Large intestine (tissue), 3 donors: ENCODE measurements at regions not wholly inside any gene's neighbourhood (a gene's known extent, or its start where the extent isn't known, plus 50 kb on each side); places are given as distances from the start of the nearest gene placed in this dataset.

Source experiments
- DNase-seq, 2 donors: peaks; one replicate each; pipeline versions ENCODE4 v3.0.0 to v3.0.0-alpha.2; 2013
- H3K27ac ChIP-seq: one replicate; pipeline ENCODE4 v1.5.1; 2013; ENCODE audit warnings: low read length
- H3K27me3 ChIP-seq: 2 replicates; pipeline ENCODE4 v1.6.1; 2013; ENCODE audit warnings: low read length; ENCODE audit not compliant: control insufficient read depth, insufficient read depth
- H3K36me3 ChIP-seq: 2 replicates; pipeline ENCODE4 v1.6.1; 2013; ENCODE audit warnings: low read length; ENCODE audit not compliant: control insufficient read depth, insufficient read depth
- H3K4me1 ChIP-seq: one replicate; pipeline ENCODE4 v1.6.1; 2013; ENCODE audit warnings: low read length; ENCODE audit not compliant: control insufficient read depth, insufficient read depth
- H3K4me3 ChIP-seq: one replicate; pipeline ENCODE4 v1.5.1; 2013; ENCODE audit warnings: low read length
- H3K9me3 ChIP-seq: one replicate; pipeline ENCODE4 v1.6.1; 2013; ENCODE audit warnings: mild to moderate bottlenecking, low read depth, low read length, moderate library complexity; ENCODE audit not compliant: control insufficient read depth
- WGBS: methylation state at CpG from one replicate; pipeline ENCODE4 v1.1.5; 2013; ENCODE audit warnings: low lambda C conversion rate; ENCODE audit not compliant: insufficient coverage; 5-methylcytosine and 5-hydroxymethylcytosine counted together

- WGBS, result 88% methylated on average over 1 of the region's 1 CpG
- Histone ChIP-seq H3K27ac (no peak overlapping the region), H3K36me3 (no peaks in the 10 kb centered on the region), H3K9me3 (no peaks in the 10 kb centered on the region), H3K4me3 (no peak overlapping the region), H3K27me3 (peaks cover 2% of the 10 kb centered on the region), H3K4me1 (no peaks in the 10 kb centered on the region)
- DNase-seq, result no peak
Measured at GRCh38 chr14:38850664-38851063, 252.4 kb downstream of the SEC23A start.

DNA sequence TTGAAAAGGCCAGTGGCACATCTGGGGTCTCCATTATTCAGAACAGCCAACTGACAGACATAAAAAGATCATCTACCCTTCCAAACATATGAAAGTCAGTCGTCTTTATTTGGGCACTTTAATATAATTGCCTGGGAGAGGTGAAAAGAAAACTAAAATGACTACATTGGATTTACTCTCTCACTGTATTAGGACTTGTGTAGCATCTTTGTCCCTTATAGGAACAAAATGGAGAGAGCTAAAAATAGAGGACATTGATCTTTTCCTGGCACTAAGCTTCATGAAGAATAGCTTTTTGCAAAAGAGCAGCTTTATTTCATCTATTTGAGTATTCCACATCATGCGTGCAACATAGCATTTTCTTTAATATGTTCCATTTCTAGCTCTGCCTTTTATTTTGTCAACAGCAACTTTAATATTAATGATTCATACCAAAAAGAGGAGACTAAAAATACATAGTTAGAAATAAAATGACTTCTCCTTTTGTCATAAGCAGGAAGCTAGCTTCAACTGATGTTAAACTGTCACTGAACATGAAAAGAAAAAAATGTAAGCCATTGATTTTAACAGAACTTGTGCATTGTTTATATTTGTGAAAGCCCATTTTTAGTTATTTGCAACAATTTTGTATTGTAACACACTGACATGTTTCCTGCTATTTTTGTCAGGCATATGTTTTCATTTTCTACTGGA, 254.6 kb downstream of the SEC23A start:
- Histone ChIP-seq H3K27ac (no peak overlapping the region), H3K4me1 (no peaks in the 10 kb centered on the region), H3K27me3 (peaks cover 2% of the 10 kb centered on the region), H3K36me3 (no peaks in the 10 kb centered on the region), H3K4me3 (no peak overlapping the region), H3K9me3 (no peaks in the 10 kb centered on the region)
- no peak for DNase-seq
- WGBS, result 100% methylated on average over 1 of the region's 2 CpGs

DNA sequence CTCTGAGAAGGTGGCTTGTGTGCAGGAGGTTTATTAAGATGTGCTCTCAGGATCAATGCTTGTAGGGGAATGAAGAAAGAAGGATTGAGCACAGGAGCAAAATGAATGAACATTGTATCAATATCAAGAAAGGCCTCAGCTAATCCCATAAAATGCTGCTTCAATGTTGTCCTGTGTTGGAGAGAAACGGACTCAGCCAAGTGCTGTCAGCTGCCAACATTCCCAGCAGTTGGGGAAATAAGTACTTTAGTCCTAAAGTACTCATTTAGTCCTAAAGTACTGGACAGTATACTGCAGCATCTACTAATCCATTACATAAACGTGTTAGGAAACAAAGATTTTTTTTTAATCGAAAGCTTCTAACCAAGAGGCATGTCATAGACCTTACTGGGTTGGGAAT, 255.9 kb downstream of the SEC23A start:
- no peak overlapping the region for H3K27ac ChIP-seq
- no peaks in the 10 kb centered on the region for H3K9me3 ChIP-seq
- H3K27me3 ChIP-seq, result peaks cover 2% of the 10 kb centered on the region
- no peaks in the 10 kb centered on the region for H3K4me1 ChIP-seq
- no peak overlapping the region for H3K4me3 ChIP-seq
- no peaks in the 10 kb centered on the region for H3K36me3 ChIP-seq
- WGBS, result no CpG with 5 or more reads among the region's 3 CpGs
- DNase-seq, result no peak

DNA sequence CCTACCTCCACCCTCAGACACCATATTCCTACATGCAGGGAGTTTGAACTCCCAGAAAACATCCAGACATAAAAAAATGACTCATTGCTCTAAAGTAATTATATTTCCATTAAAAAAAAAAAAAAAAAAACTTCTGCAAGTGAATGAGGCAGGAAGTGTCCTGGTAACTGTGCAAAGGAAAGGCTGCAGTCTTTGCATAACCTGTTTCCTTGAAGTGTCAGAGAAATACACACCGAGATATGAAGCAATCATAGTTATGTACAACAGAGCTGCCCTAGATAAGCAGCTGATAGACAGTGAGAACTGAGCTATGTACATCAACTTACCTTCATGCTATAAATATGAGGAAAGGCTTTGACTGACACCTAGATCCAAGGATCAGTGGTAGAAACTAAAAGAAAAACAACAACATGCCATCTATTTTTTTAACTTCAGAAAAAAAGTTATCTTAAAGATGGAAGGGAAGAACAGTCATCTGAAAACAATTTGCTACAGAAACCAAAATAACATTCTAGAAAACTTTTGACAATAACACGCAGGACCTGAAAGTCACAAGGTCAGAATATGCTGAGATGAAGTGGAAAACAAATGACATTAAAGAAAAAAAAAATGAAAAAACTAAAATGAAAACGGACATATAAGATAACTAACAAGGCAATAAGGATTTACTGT, 263.2 kb downstream of the SEC23A start:
- Histone ChIP-seq H3K36me3 (no peaks in the 10 kb centered on the region), H3K27ac (no peak overlapping the region), H3K9me3 (peaks cover 2% of the 10 kb centered on the region), H3K4me3 (no peak overlapping the region), H3K4me1 (peaks cover 3% of the 10 kb centered on the region), H3K27me3 (no peaks in the 10 kb centered on the region)
- DNase-seq, result peak; percentile 51 to 69
- 51% methylated on average over 2 of the region's 3 CpGs for WGBS

- Histone ChIP-seq H3K9me3 (peaks cover 2% of the 10 kb centered on the region), H3K27me3 (no peaks in the 10 kb centered on the region), H3K4me1 (peaks cover 3% of the 10 kb centered on the region), H3K27ac (no peak overlapping the region), H3K36me3 (no peaks in the 10 kb centered on the region), H3K4me3 (no peak overlapping the region)
- DNase-seq, result no peak
- 78% methylated on average over 3 of the region's 8 CpGs for WGBS
Measured at GRCh38 chr14:38838979-38839323, 264.1 kb downstream of the SEC23A start.

DNA sequence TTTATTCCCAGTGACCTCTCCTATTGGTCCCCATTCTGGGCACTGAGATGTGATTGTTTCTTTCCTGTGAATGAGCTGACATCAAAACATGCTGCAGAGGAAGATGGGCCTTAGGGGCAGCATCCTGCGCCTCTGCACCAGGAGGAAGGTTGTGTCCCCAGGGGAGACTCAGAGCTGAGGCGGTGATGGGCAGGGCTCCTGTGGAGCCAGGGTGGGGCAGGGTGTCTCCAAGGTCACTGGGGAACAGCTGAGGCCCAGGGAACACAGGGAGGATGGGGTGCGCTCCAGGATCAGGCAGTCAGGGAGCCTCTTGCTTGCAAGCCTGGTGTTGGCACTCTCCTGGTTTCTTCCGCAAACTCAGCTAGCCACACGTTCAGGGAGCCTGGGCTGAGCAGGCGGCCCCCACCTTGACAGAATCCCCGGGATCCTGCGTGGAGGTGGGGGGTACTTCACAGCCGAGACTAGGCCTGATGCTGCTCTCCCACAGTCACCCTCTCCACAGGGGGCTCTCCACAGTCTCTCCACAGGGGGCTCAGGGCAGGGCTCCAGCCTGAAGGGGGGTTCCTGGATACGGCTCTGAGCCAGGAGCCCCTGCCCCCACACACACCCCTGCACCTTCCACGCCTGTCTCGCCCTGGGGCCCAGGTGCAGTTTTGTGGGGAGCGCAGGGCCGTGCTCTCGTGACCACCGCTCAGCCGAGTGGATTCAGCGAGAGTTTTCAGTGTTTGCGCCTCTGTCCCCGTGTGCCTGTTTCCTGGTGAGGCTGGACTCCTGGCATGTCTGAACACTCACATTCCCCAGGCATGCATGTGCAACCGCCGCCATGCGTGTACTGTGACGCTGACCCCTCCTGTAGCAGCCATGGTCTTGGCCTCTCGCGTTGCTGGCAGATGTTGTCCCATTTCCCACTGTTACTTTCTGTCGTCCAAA, 264.7 kb downstream of the SEC23A start:
- Histone ChIP-seq H3K36me3 (no peaks in the 10 kb centered on the region), H3K4me3 (no peak overlapping the region), H3K27ac (no peak overlapping the region), H3K27me3 (no peaks in the 10 kb centered on the region), H3K4me1 (peaks cover 3% of the 10 kb centered on the region), H3K9me3 (peaks cover 2% of the 10 kb centered on the region)
- no CpG with 5 or more reads among the region's 27 CpGs for WGBS
- DNase-seq, result no peak

- DNase-seq, result no peak
- no peak overlapping the region for H3K4me3 ChIP-seq
- peaks cover 2% of the 10 kb centered on the region for H3K9me3 ChIP-seq
- H3K4me1 ChIP-seq, result peaks cover 3% of the 10 kb centered on the region
- no peaks in the 10 kb centered on the region for H3K36me3 ChIP-seq
- no peaks in the 10 kb centered on the region for H3K27me3 ChIP-seq
- WGBS, result no CpG with 5 or more reads among the region's 17 CpGs
- no peak overlapping the region for H3K27ac ChIP-seq
Measured at GRCh38 chr14:38837343-38838048, 265.5 kb downstream of the SEC23A start.

DNA sequence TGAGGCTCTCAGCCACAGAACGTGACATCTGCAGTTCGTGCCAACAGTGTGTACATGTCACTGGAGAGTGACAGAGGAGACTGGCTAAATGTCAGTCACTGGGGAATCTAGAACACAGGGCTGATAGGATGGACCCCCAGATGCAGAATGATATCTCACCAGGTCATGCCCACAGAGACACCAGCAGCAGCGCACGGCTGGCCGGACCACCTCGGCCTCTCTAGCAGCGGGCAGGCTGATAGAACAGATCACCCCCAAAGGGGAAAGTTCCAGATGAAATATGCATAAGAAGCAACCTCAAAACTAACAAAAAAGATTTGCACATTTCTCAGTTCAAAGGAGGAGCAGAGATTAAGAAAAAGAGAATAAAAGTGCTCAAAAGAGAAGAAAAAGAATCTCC, 266.5 kb downstream of the SEC23A start:
- no peak overlapping the region for H3K4me3 ChIP-seq
- no peak for DNase-seq
- no peak overlapping the region for H3K27ac ChIP-seq
- peaks cover 2% of the 10 kb centered on the region for H3K9me3 ChIP-seq
- no peaks in the 10 kb centered on the region for H3K27me3 ChIP-seq
- no peaks in the 10 kb centered on the region for H3K36me3 ChIP-seq
- WGBS, result no CpG with 5 or more reads among the region's 7 CpGs
- peaks cover 3% of the 10 kb centered on the region for H3K4me1 ChIP-seq

DNA sequence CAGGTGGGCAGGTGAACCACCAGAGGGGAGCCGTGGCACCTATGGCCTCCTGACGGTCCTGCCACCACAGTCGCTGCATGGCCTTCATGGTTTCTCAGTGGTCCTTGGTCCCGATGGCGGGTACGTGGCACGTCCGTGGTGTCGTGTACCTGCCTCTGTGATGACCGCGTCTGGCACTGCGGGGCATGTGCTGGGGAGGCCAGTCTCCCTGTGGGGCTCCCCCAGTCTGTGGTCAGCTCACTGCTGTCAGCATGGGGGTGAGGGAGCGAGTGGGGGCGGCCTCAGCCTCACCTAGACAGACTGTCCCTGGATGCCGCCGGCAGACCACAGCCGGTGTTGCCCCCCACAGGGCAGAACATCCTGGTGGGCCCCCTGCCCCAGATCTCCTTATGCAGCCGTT, 267.2 kb downstream of the SEC23A start:
- H3K4me1 ChIP-seq, result peaks cover 3% of the 10 kb centered on the region
- no peak overlapping the region for H3K27ac ChIP-seq
- H3K36me3 ChIP-seq, result no peaks in the 10 kb centered on the region
- H3K27me3 ChIP-seq, result no peaks in the 10 kb centered on the region
- peaks cover 2% of the 10 kb centered on the region for H3K9me3 ChIP-seq
- DNase-seq, result no peak
- H3K4me3 ChIP-seq, result no peak overlapping the region
- no CpG with 5 or more reads among the region's 18 CpGs for WGBS
